CD4-positive, alpha-beta T cell (primary cell): ENCODE measurements at regions not wholly inside any gene's neighbourhood (a gene's known extent, or its start where the extent isn't known, plus 50 kb on each side); places are given as distances from the start of the nearest gene placed in this dataset.

Source experiments
- ATAC-seq: fragments of 200-7000 bp; cut with Tn5 transposase; one replicate; pipeline ENCODE4 v1.10.0; 2022; ENCODE audit warnings: mild to moderate bottlenecking; ENCODE audit not compliant: poor library complexity
- CTCF ChIA-PET: fragments of 350-600 bp; sonication (Branson Sonifier 250); formaldehyde crosslinking; loops from one replicate; lab custom pipeline; 2021; ENCODE audit warnings: antibody characterized with exemption, inconsistent platforms; lab: Charles Lee
- POLR2A ChIA-PET: fragments of 350-600 bp; sonication (Branson Sonifier 250); formaldehyde crosslinking; loops from one replicate; lab custom pipeline; 2021; ENCODE audit warnings: antibody characterized with exemption, inconsistent platforms; lab: Charles Lee
- DNase-seq, 14 experiments: peaks; one replicate each; pipeline ENCODE4 v3.0.0-alpha.2; 2013 to 2020; ENCODE audit warnings: mixed read lengths in 2 of 14
- H3K27ac ChIP-seq, 2 donors: one replicate each; pipeline versions ENCODE4 v1.5.1 to v1.7.0; 2013; ENCODE audit warnings: low read length in 2 of 2, low read depth in 1 of 2, mild to moderate bottlenecking in 1 of 2
- H3K27me3 ChIP-seq, 2 experiments: 1 replicate in 1 of 2; 2 replicates in 1 of 2; pipeline versions ENCODE4 v1.6.1 to v1.7.0; 2013; ENCODE audit warnings: low read length in 2 of 2, control low read depth in 1 of 2, mild to moderate bottlenecking in 1 of 2, moderate library complexity in 1 of 2; ENCODE audit not compliant: insufficient read depth in 2 of 2, control insufficient read depth in 1 of 2
- H3K36me3 ChIP-seq: one replicate; pipeline ENCODE4 v1.6.1; 2013; ENCODE audit warnings: low read length, control low read depth; ENCODE audit not compliant: insufficient read depth
- H3K4me1 ChIP-seq: one replicate; pipeline ENCODE4 v1.6.1; 2013; ENCODE audit warnings: low read length, control low read depth; ENCODE audit not compliant: insufficient read depth
- H3K4me3 ChIP-seq: one replicate; pipeline ENCODE4 v1.5.1; 2013; ENCODE audit warnings: mild to moderate bottlenecking, low read length, moderate library complexity
- H3K9me3 ChIP-seq, 2 experiments: 1 replicate in 1 of 2; 2 replicates in 1 of 2; pipeline versions ENCODE4 v1.6.1 to v1.7.0; 2013; ENCODE audit warnings: low read length in 2 of 2, mild to moderate bottlenecking in 2 of 2, control low read depth in 1 of 2, moderate library complexity in 1 of 2; ENCODE audit not compliant: control insufficient read depth in 1 of 2, insufficient read depth in 1 of 2
- H3K27ac Mint-ChIP-seq: one replicate; pipeline ENCODE4 v1.8.0; 2020; ENCODE audit warnings: mixed read lengths
- H3K27me3 Mint-ChIP-seq: one replicate; pipeline ENCODE4 v1.8.0; 2021; ENCODE audit warnings: mixed read lengths
- H3K36me3 Mint-ChIP-seq: one replicate; pipeline ENCODE4 v1.8.0; 2021; ENCODE audit warnings: low read depth, mixed read lengths
- H3K4me1 Mint-ChIP-seq: one replicate; pipeline ENCODE4 v1.8.0; 2021; ENCODE audit warnings: low read depth, mixed read lengths
- H3K4me3 Mint-ChIP-seq: one replicate; pipeline ENCODE4 v1.8.0; 2020; ENCODE audit warnings: mild to moderate bottlenecking, mixed read lengths
- H3K9me3 Mint-ChIP-seq: one replicate; pipeline ENCODE4 v1.8.0; 2020; ENCODE audit warnings: mixed read lengths
- intact Hi-C, 2 experiments: fragments of 100-400 bp; cut with DNase I in 1 of 2; cut with micrococcal nuclease in 1 of 2; formaldehyde crosslinking; loops; one replicate each; pipeline versions ENCODE4 v1.15.1 to v1.9.0; 2023 to 2025; cut with DNase I, micrococcal nuclease
- TF ChIP-seq, protein P1 (sequence below): fragments of 200-600 bp; IDR thresholded peaks from one replicate; pipeline ENCODE4 v1.8.0; 2022; ENCODE audit warnings: antibody characterized with exemption, mild to moderate bottlenecking

DNA sequence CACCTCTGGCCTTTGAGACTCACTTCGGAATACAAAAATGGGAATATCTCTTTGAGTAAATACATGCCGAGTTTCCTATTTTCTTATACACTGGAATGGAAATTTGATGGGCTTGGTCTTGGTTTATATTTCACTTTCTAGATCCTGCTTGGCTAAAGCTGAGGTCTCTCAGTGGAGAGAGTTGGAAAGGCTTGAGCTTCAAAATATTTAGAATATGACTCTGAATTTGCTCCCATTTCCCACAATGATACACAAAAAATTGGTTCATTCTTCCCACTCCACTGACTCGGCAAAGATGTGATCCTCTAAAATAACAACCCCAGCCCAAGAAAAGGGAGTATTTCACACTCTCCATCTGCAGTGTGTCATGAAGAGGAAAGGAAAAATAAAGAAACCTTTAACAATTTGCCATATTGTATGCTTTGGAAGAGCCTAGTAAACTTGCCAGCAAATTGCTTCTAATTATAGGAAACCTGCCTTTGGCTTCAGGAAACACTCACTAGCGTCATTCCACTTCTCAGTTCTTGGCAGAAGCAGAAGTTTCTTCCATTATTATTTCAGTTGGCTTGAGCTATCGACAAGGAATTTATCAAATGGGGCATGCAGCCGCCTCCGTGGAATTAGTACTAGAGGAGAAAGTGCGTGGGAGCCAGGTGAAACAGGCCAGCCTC, 302.9 kb downstream of the NSG2 start:
- H3K9me3 Mint-ChIP-seq: no peaks in the 10 kb centered on the region
- H3K9me3 ChIP-seq: peaks cover 0 to 4% of the 10 kb centered on the region in 2 experiments
- no peak overlapping the region for H3K4me3 ChIP-seq
- H3K27ac ChIP-seq: no peak overlapping the region
- H3K27me3 Mint-ChIP-seq: peaks cover 17% of the 10 kb centered on the region
- no peak overlapping the region for H3K27ac Mint-ChIP-seq
- CTCF ChIA-PET: no interaction called here
- TF ChIP-seq, protein P1, sequence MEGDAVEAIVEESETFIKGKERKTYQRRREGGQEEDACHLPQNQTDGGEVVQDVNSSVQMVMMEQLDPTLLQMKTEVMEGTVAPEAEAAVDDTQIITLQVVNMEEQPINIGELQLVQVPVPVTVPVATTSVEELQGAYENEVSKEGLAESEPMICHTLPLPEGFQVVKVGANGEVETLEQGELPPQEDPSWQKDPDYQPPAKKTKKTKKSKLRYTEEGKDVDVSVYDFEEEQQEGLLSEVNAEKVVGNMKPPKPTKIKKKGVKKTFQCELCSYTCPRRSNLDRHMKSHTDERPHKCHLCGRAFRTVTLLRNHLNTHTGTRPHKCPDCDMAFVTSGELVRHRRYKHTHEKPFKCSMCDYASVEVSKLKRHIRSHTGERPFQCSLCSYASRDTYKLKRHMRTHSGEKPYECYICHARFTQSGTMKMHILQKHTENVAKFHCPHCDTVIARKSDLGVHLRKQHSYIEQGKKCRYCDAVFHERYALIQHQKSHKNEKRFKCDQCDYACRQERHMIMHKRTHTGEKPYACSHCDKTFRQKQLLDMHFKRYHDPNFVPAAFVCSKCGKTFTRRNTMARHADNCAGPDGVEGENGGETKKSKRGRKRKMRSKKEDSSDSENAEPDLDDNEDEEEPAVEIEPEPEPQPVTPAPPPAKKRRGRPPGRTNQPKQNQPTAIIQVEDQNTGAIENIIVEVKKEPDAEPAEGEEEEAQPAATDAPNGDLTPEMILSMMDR: no peak
- no peaks in the 10 kb centered on the region for H3K36me3 Mint-ChIP-seq
- H3K4me3 Mint-ChIP-seq: no peak overlapping the region
- no peaks in the 10 kb centered on the region for H3K27me3 ChIP-seq
- intact Hi-C loops: no loop called here
- no peaks in the 10 kb centered on the region for H3K36me3 ChIP-seq
- ATAC-seq (no peak), DNase-seq (no peak)
- no peaks in the 10 kb centered on the region for H3K4me1 ChIP-seq
- no peaks in the 10 kb centered on the region for H3K4me1 Mint-ChIP-seq
- POLR2A ChIA-PET: no interaction called here

DNA sequence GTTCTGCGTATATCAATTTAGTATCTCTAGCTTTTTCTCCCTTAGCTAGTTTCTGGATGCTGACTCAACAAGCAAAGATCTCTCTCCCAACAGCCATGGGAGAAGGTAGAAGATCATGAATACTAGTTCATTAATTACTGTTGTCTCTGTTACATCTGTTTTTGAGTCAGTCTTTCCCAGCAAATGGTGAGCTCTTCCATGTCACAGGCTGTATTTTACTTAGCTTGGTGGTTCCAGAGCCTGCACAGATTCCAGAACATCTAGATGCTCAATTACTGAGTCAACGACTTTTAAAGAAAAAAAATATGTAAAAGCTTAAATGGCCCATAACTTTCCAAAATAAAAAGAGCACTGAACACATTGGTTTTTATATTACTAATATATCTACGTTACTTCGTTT, 307.2 kb downstream of the NSG2 start:
- CTCF ChIA-PET: no interaction called here
- intact Hi-C loops: no loop called here
- H3K27ac Mint-ChIP-seq: no peak overlapping the region
- Histone ChIP-seq H3K36me3 (no peaks in the 10 kb centered on the region), H3K4me1 (no peaks in the 10 kb centered on the region), H3K27me3 (no peaks in the 10 kb centered on the region), H3K9me3 (no peaks in the 10 kb centered on the region), H3K27ac (no peak overlapping the region), H3K4me3 (no peak overlapping the region)
- DNase-seq: no peak
- TF ChIP-seq, protein P1: no peak
- POLR2A ChIA-PET: no interaction called here
- ATAC-seq: no peak
- H3K9me3 Mint-ChIP-seq: no peaks in the 10 kb centered on the region
- no peaks in the 10 kb centered on the region for H3K4me1 Mint-ChIP-seq
- no peak overlapping the region for H3K4me3 Mint-ChIP-seq
- H3K36me3 Mint-ChIP-seq: no peaks in the 10 kb centered on the region
- peaks cover 17% of the 10 kb centered on the region for H3K27me3 Mint-ChIP-seq

DNA sequence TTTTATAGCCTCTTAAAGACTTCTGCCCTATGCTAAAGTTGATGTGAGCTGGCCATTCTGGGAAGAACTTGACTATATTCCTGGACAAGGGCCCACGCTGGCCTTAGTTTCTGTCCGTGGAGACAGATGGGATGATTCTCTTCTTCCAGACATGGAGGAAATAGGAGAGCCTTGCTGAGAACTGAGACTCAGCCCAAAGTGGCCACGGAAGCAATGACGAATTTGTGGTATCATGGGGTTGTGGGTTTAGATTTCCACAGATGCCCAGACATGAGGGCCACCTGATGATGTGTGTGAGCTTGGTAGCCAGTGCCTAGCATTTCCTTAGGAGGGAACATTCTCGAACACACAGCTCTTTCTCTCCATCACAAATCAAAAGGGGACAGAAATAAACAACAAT, 309.1 kb downstream of the NSG2 start:
- H3K36me3 Mint-ChIP-seq: no peaks in the 10 kb centered on the region
- ChIA-PET POLR2A (no interaction called here), CTCF (no interaction called here)
- H3K4me3 Mint-ChIP-seq: no peak overlapping the region
- no peak for ATAC-seq
- TF ChIP-seq, protein P1: no peak
- intact Hi-C loops: no loop called here
- Histone ChIP-seq H3K36me3 (no peaks in the 10 kb centered on the region), H3K9me3 (no peaks in the 10 kb centered on the region), H3K27me3 (no peaks in the 10 kb centered on the region), H3K27ac (no peak overlapping the region), H3K4me1 (no peaks in the 10 kb centered on the region), H3K4me3 (no peak overlapping the region)
- DNase-seq: no peak
- H3K27me3 Mint-ChIP-seq: peaks cover 17% of the 10 kb centered on the region
- no peak overlapping the region for H3K27ac Mint-ChIP-seq
- no peaks in the 10 kb centered on the region for H3K4me1 Mint-ChIP-seq
- H3K9me3 Mint-ChIP-seq: no peaks in the 10 kb centered on the region
